Neuronal stem cell (in vitro differentiated cells): ENCODE measurements at regions not wholly inside any gene's neighbourhood (a gene's known extent, or its start where the extent isn't known, plus 50 kb on each side); places are given as distances from the start of the nearest gene placed in this dataset.

ENCODE experiments used
- DNase-seq: peaks from one replicate; pipeline ENCODE4 v3.0.0-alpha.2; 2013; ENCODE audit warnings: low spot score
- H2AFZ ChIP-seq: one replicate; pipeline ENCODE4 v1.6.1; 2013; ENCODE audit warnings: mild to moderate bottlenecking, low read length, inconsistent platforms
- H2AK5ac ChIP-seq: 2 replicates; pipeline ENCODE4 v1.6.1; 2013; ENCODE audit warnings: low read depth, mild to moderate bottlenecking, inconsistent platforms, low read length, moderate library complexity, mixed read lengths
- H2BK120ac ChIP-seq: 2 replicates; pipeline ENCODE4 v1.6.1; 2013; ENCODE audit warnings: low read depth, mild to moderate bottlenecking, inconsistent platforms, low read length, moderate library complexity, mixed read lengths
- H2BK12ac ChIP-seq: one replicate; pipeline ENCODE4 v1.6.1; 2013; ENCODE audit warnings: low read length, inconsistent platforms
- H2BK15ac ChIP-seq: 2 replicates; pipeline ENCODE4 v1.6.1; 2013; ENCODE audit warnings: mild to moderate bottlenecking, low read length, inconsistent platforms, mixed read lengths
- H2BK5ac ChIP-seq: one replicate; pipeline ENCODE4 v1.6.1; 2013; ENCODE audit warnings: inconsistent platforms, mild to moderate bottlenecking, low read length, moderate library complexity
- H3K14ac ChIP-seq: one replicate; pipeline ENCODE4 v1.6.1; 2013; ENCODE audit warnings: low read length, inconsistent platforms
- H3K18ac ChIP-seq: 2 replicates; pipeline ENCODE4 v1.6.1; 2013; ENCODE audit warnings: low read length, inconsistent platforms
- H3K23ac ChIP-seq: 2 replicates; pipeline ENCODE4 v1.6.1; 2013; ENCODE audit warnings: low read depth, mild to moderate bottlenecking, mixed read lengths, low read length, inconsistent platforms; ENCODE audit not compliant: poor library complexity
- H3K27ac ChIP-seq: replicated peaks from 3 replicates; pipeline ENCODE4 v1.5.1; 2013; ENCODE audit warnings: low read length, inconsistent platforms
- H3K27me3 ChIP-seq, 3 experiments: 2 replicates each; pipeline ENCODE4 v1.6.1; 2013; ENCODE audit warnings: low read length in 3 of 3, mild to moderate bottlenecking in 2 of 3, inconsistent platforms in 1 of 3, low read depth in 1 of 3, mixed read lengths in 1 of 3, moderate library complexity in 1 of 3; ENCODE audit not compliant: control insufficient read depth in 3 of 3, insufficient read depth in 3 of 3
- H3K36me3 ChIP-seq, 2 donors: replicated peaks in 1 of 2; 2 replicates each; pipeline ENCODE4 v1.6.1; 2013; ENCODE audit warnings: low read length in 2 of 2; ENCODE audit not compliant: control insufficient read depth in 2 of 2, insufficient read depth in 2 of 2
- H3K4ac ChIP-seq: 2 replicates; pipeline ENCODE4 v1.6.1; 2013; ENCODE audit warnings: inconsistent platforms, mild to moderate bottlenecking, low read length, moderate library complexity
- H3K4me1 ChIP-seq, 2 donors: 1 replicate in 1 of 2; 2 replicates in 1 of 2; pipeline ENCODE4 v1.6.1; 2013; ENCODE audit warnings: low read length in 2 of 2, low read depth in 1 of 2; ENCODE audit not compliant: control insufficient read depth in 2 of 2, insufficient read depth in 1 of 2
- H3K4me2 ChIP-seq: one replicate; pipeline ENCODE4 v1.6.1; 2013; ENCODE audit warnings: mild to moderate bottlenecking, low read length, inconsistent platforms; ENCODE audit not compliant: insufficient read depth, poor library complexity, severe bottlenecking
- H3K4me3 ChIP-seq, 2 donors: 2 replicates each; pipeline ENCODE4 v1.5.1; 2013; ENCODE audit warnings: low read length in 2 of 2, mild to moderate bottlenecking in 2 of 2, inconsistent platforms in 1 of 2, moderate library complexity in 1 of 2
- H3K79me1 ChIP-seq: one replicate; pipeline ENCODE4 v1.6.1; 2013; ENCODE audit warnings: low read depth, mild to moderate bottlenecking, inconsistent platforms, low read length, moderate library complexity
- H3K9ac ChIP-seq: one replicate; pipeline ENCODE4 v1.6.1; 2013; ENCODE audit warnings: mild to moderate bottlenecking, low read depth, low read length, inconsistent platforms; ENCODE audit not compliant: poor library complexity
- H3K9me3 ChIP-seq, 2 donors: replicated peaks in 1 of 2; 2 replicates each; pipeline versions ENCODE3 to v1.6.1; 2013; ENCODE audit warnings: low read length in 2 of 2, mild to moderate bottlenecking in 2 of 2, inconsistent platforms in 1 of 2, low read depth in 1 of 2, mixed read lengths in 1 of 2, moderate library complexity in 1 of 2; ENCODE audit not compliant: control insufficient read depth in 2 of 2, insufficient read depth in 1 of 2
- H4K8ac ChIP-seq: one replicate; pipeline ENCODE4 v1.6.1; 2013; ENCODE audit warnings: low read depth, mild to moderate bottlenecking, inconsistent platforms, low read length, moderate library complexity
- H4K91ac ChIP-seq: one replicate; pipeline ENCODE4 v1.6.1; 2013; ENCODE audit warnings: low read length, low read depth, mild to moderate bottlenecking, inconsistent platforms; ENCODE audit not compliant: poor library complexity
- WGBS, 2 donors: extraction: QIAGEN DNeasy Blood & Tissue Kit; methylation state at CpG; one replicate each; pipeline ENCODE4 v1.1.7; 2013; ENCODE audit warnings: missing lambda C conversion rate in 2 of 2, mixed read lengths in 1 of 2; ENCODE audit not compliant: insufficient read length in 2 of 2, insufficient replicate concordance in 1 of 2; ENCODE audit errors: extremely low coverage in 2 of 2; 5-methylcytosine and 5-hydroxymethylcytosine counted together

DNA sequence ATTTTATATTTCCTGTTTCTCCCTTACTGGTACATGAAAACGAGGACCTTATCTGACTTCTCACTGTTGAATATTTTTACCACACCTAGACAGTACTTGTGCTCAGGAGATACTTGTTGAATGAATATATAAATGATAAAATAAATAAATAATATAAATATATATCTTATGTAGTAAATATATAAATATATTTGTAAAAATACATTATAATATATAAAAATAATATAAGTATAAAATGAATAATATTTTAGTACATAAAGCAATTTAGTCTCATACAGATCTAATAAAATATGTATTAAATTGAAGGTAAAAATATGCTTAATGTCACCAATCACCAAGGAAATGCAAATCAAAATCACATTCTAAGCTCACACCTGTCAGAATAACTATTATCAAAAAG lies 360.6 kb downstream of the EFNA5 start:
- Histone ChIP-seq H3K79me1 (no peaks in the 10 kb centered on the region), H3K9me3 (no peaks in the 10 kb centered on the region), H3K14ac (no peak overlapping the region), H3K27me3 (no peaks in the 10 kb centered on the region), H3K4me3 (no peak overlapping the region), H3K27ac (no peak overlapping the region), H3K4ac (no peak overlapping the region), H3K23ac (no peak overlapping the region), H3K4me1 (peaks cover 0 to 2% of the 10 kb centered on the region in 2 donors), H3K18ac (no peak overlapping the region), H2BK15ac (no peak overlapping the region), H3K4me2 (no peak overlapping the region), H3K36me3 (no peaks in the 10 kb centered on the region), H3K9ac (no peak overlapping the region), H4K8ac (no peak overlapping the region), H2AFZ (no peak overlapping the region), H2AK5ac (no peak overlapping the region), H2BK5ac (no peak overlapping the region), H2BK120ac (no peak overlapping the region), H4K91ac (no peak overlapping the region), H2BK12ac (no peak overlapping the region)
- no peak for DNase-seq
- no CpG with 5 or more reads among the region's 1 CpG for WGBS, 2 donors

DNA sequence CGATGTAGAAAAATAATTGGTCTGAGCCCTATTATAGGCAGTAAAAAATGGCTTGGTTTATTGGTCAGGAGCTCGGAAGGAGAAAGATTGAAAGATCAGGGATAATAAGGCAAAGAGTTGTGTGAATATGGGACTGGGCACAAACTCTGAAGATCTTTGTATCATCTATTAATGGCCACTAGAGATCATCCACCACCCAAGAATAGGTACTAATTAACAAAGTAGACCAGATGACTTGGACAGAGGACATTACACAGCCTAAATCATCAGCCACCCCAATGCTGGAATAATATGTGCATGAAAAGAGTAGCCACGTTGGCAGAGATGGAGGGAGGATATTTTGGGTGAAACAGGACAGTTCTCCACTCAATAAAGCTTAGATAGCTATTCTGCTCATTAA lies 364.1 kb downstream of the EFNA5 start:
- Histone ChIP-seq H3K23ac (no peak overlapping the region), H4K91ac (no peak overlapping the region), H2BK120ac (no peak overlapping the region), H3K4me2 (no peak overlapping the region), H3K4me3 (no peak overlapping the region), H3K79me1 (no peaks in the 10 kb centered on the region), H2BK12ac (no peak overlapping the region), H3K27ac (no peak overlapping the region), H3K18ac (no peak overlapping the region), H3K9ac (no peak overlapping the region), H2AFZ (no peak overlapping the region), H2AK5ac (no peak overlapping the region), H3K14ac (no peak overlapping the region), H2BK15ac (no peak overlapping the region), H2BK5ac (no peak overlapping the region), H4K8ac (no peak overlapping the region), H3K4me1 (no peaks in the 10 kb centered on the region), H3K9me3 (no peaks in the 10 kb centered on the region), H3K27me3 (no peaks in the 10 kb centered on the region), H3K36me3 (no peaks in the 10 kb centered on the region), H3K4ac (no peak overlapping the region)
- no CpG with 5 or more reads among the region's 3 CpGs for WGBS, 2 donors
- DNase-seq: no peak

DNA sequence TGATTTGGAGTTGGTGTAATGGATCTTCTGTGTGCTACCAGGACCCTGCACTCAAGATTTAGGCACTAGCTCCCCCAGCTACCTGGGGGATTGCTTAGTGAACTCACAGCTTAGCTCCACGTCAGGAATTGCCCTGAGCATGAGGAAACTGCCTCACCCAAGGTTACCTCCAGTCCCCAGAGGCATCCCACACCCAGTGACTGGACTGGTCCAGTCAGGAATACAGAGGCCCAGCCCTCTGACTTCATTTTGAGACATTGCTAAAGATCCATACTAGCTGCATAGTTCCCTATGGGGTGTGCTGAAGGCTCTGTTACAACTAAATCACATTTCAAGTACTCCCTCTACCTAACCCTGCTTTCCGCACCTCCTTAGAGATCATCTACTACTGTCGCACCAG lies 364.7 kb downstream of the EFNA5 start:
- H3K9me3 ChIP-seq: no peaks in the 10 kb centered on the region
- no peak overlapping the region for H2AFZ ChIP-seq
- no peaks in the 10 kb centered on the region for H3K36me3 ChIP-seq
- H3K27ac ChIP-seq: no peak overlapping the region
- H3K4me2 ChIP-seq: no peak overlapping the region
- H3K9ac ChIP-seq: no peak overlapping the region
- H3K4ac ChIP-seq: no peak overlapping the region
- no peaks in the 10 kb centered on the region for H3K79me1 ChIP-seq
- no peaks in the 10 kb centered on the region for H3K27me3 ChIP-seq
- H2BK120ac ChIP-seq: no peak overlapping the region
- no peak overlapping the region for H3K23ac ChIP-seq
- no peak overlapping the region for H4K8ac ChIP-seq
- H2AK5ac ChIP-seq: no peak overlapping the region
- H3K18ac ChIP-seq: no peak overlapping the region
- no peak overlapping the region for H2BK15ac ChIP-seq
- H2BK5ac ChIP-seq: no peak overlapping the region
- no peak overlapping the region for H4K91ac ChIP-seq
- WGBS, 2 donors: no CpG with 5 or more reads among the region's 3 CpGs
- no peak overlapping the region for H3K4me3 ChIP-seq
- H3K14ac ChIP-seq: no peak overlapping the region
- no peak overlapping the region for H2BK12ac ChIP-seq
- H3K4me1 ChIP-seq: no peaks in the 10 kb centered on the region
- no peak for DNase-seq

DNA sequence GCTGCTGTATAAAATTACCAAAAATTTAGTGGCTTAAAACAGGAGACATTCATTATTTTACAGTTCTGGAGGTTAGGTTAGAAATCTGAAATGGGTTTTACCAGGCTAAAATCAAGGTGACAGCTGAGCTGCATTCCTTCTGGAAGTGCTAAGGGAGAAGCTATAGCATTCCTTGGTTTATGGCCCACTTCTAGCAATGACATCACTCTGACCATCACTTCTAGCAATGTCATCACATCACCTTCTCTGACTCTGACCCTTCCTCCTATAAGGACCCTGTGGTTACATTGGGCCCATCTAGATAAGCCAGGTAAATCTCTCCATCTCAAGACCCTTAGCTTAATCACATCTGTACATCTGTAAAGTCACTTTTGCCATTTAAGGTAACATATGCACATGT lies 366.1 kb downstream of the EFNA5 start:
- H3K79me1 ChIP-seq: no peaks in the 10 kb centered on the region
- H3K4me3 ChIP-seq: no peak overlapping the region
- no peak overlapping the region for H3K4ac ChIP-seq
- H3K9ac ChIP-seq: no peak overlapping the region
- no peak overlapping the region for H3K18ac ChIP-seq
- DNase-seq: no peak
- H3K27ac ChIP-seq: no peak overlapping the region
- H2AFZ ChIP-seq: no peak overlapping the region
- no peak overlapping the region for H4K91ac ChIP-seq
- no peak overlapping the region for H2AK5ac ChIP-seq
- H2BK5ac ChIP-seq: no peak overlapping the region
- no peak overlapping the region for H3K14ac ChIP-seq
- H2BK12ac ChIP-seq: no peak overlapping the region
- peaks cover 0 to 4% of the 10 kb centered on the region in 2 donors for H3K4me1 ChIP-seq
- H3K36me3 ChIP-seq: no peaks in the 10 kb centered on the region
- no peaks in the 10 kb centered on the region for H3K9me3 ChIP-seq
- H4K8ac ChIP-seq: no peak overlapping the region
- H2BK120ac ChIP-seq: no peak overlapping the region
- H3K4me2 ChIP-seq: no peak overlapping the region
- no peaks in the 10 kb centered on the region for H3K27me3 ChIP-seq
- H2BK15ac ChIP-seq: no peak overlapping the region
- no peak overlapping the region for H3K23ac ChIP-seq
